ENCODE measurements at regions not wholly inside any gene's neighbourhood (a gene's known extent, or its start where the extent isn't known, plus 50 kb on each side); places are given as distances from the start of the nearest gene placed in this dataset.

DNA sequence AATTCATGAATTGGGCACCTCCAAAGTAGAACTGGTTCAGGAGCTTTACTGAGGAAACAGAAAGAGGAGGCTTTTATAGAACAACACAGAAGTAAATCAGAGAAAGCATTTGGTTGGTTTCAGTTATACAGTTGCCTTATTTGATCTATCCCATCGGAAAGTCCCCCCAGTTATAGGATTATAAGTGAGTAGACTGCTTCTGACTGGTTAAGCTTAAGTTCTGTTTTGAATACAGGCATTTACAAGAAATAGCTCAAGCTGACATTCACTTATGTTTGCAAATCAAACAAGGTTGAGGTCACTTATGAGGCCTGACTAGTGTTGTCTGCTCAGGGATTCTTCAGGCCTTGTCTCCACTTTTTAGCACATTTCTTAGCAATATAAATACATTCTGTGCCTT, 857.4 kb downstream of the EFNB2 start:
- TF ChIP-seq EZH2 (IDR thresholded peaks at IDR 0.05; ENCODE audit: low read depth, unreplicated experiment) = no peak
- TF ChIP-seq, protein P1, sequence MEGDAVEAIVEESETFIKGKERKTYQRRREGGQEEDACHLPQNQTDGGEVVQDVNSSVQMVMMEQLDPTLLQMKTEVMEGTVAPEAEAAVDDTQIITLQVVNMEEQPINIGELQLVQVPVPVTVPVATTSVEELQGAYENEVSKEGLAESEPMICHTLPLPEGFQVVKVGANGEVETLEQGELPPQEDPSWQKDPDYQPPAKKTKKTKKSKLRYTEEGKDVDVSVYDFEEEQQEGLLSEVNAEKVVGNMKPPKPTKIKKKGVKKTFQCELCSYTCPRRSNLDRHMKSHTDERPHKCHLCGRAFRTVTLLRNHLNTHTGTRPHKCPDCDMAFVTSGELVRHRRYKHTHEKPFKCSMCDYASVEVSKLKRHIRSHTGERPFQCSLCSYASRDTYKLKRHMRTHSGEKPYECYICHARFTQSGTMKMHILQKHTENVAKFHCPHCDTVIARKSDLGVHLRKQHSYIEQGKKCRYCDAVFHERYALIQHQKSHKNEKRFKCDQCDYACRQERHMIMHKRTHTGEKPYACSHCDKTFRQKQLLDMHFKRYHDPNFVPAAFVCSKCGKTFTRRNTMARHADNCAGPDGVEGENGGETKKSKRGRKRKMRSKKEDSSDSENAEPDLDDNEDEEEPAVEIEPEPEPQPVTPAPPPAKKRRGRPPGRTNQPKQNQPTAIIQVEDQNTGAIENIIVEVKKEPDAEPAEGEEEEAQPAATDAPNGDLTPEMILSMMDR (conservative IDR thresholded peaks at IDR 0.05; ENCODE audit: low read depth in 2 of 2) = no peak
- TF ChIP-seq NANOG (IDR thresholded peaks at IDR 0.05; ENCODE audit: borderline replicate concordance) = no peak
- TF ChIP-seq, protein P2, sequence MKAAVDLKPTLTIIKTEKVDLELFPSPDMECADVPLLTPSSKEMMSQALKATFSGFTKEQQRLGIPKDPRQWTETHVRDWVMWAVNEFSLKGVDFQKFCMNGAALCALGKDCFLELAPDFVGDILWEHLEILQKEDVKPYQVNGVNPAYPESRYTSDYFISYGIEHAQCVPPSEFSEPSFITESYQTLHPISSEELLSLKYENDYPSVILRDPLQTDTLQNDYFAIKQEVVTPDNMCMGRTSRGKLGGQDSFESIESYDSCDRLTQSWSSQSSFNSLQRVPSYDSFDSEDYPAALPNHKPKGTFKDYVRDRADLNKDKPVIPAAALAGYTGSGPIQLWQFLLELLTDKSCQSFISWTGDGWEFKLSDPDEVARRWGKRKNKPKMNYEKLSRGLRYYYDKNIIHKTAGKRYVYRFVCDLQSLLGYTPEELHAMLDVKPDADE (IDR thresholded peaks at IDR 0.05) = no peak
- TF ChIP-seq, protein P3, sequence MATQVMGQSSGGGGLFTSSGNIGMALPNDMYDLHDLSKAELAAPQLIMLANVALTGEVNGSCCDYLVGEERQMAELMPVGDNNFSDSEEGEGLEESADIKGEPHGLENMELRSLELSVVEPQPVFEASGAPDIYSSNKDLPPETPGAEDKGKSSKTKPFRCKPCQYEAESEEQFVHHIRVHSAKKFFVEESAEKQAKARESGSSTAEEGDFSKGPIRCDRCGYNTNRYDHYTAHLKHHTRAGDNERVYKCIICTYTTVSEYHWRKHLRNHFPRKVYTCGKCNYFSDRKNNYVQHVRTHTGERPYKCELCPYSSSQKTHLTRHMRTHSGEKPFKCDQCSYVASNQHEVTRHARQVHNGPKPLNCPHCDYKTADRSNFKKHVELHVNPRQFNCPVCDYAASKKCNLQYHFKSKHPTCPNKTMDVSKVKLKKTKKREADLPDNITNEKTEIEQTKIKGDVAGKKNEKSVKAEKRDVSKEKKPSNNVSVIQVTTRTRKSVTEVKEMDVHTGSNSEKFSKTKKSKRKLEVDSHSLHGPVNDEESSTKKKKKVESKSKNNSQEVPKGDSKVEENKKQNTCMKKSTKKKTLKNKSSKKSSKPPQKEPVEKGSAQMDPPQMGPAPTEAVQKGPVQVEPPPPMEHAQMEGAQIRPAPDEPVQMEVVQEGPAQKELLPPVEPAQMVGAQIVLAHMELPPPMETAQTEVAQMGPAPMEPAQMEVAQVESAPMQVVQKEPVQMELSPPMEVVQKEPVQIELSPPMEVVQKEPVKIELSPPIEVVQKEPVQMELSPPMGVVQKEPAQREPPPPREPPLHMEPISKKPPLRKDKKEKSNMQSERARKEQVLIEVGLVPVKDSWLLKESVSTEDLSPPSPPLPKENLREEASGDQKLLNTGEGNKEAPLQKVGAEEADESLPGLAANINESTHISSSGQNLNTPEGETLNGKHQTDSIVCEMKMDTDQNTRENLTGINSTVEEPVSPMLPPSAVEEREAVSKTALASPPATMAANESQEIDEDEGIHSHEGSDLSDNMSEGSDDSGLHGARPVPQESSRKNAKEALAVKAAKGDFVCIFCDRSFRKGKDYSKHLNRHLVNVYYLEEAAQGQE (IDR thresholded peaks at IDR 0.05; ENCODE audit: unreplicated experiment) = no peak
- TF ChIP-seq ZNF331 (CRISPR knock-in tag; IDR thresholded peaks at IDR 0.05; ENCODE audit: low read depth) = no peak
- no peak for TF ChIP-seq JUNB (IDR thresholded peaks at IDR 0.05; ENCODE audit: unreplicated experiment)
- TF ChIP-seq POLR2AphosphoS5 (IDR thresholded peaks at IDR 0.05; ENCODE audit: low read depth) = no peak
- no peak for TF ChIP-seq STAT1 (IDR thresholded peaks at IDR 0.05; ENCODE audit: unreplicated experiment)
- no peak for TF ChIP-seq CREB1 (CRISPR knock-in tag; IDR thresholded peaks at IDR 0.05; ENCODE audit: low read depth)
- TF ChIP-seq EZH2phosphoT487 (IDR thresholded peaks at IDR 0.05; ENCODE audit: unreplicated experiment) = no peak
- TF ChIP-seq ZNF114 (CRISPR knock-in tag; IDR thresholded peaks at IDR 0.05) = no peak

Measured in GM23338 (cell line).